H1 (cell line): ENCODE measurements at regions not wholly inside any gene's neighbourhood (a gene's known extent, or its start where the extent isn't known, plus 50 kb on each side); places are given as distances from the start of the nearest gene placed in this dataset.
A peak's percentile ranks its signal among the peaks of the same experiment; 100 is the strongest.

Experiments
- CTCF ChIA-PET: fragments of 300-600 bp; sonication (Branson Sonifier 250); formaldehyde crosslinking; loops from one replicate; lab custom pipeline; 2021; ENCODE audit not compliant: partially characterized antibody; lab: Charles Lee
- POLR2A ChIA-PET: fragments of 300-600 bp; sonication (Branson Sonifier 250); formaldehyde crosslinking; loops from one replicate; lab custom pipeline; 2021; ENCODE audit warnings: inconsistent platforms; ENCODE audit not compliant: partially characterized antibody; lab: Charles Lee
- DNase-seq, 2 experiments: peaks; one replicate each; pipeline versions ENCODE4 v3.0.0 to v3.0.0-alpha.2; 2010 to 2022; ENCODE audit warnings: low spot score in 2 of 2, low read depth in 1 of 2, mixed read lengths in 1 of 2
- FAIRE-seq: peaks from 2 replicates; lab custom pipeline; 2011; peaks lifted over from hg19 to GRCh38; lab: Jason Lieb, UNC
- H2AFZ ChIP-seq: 2 replicates; pipeline ENCODE4 v1.8.1; 2012; ENCODE audit warnings: low read length, inconsistent platforms
- H2AK5ac ChIP-seq: 2 replicates; pipeline ENCODE4 v1.6.1; 2013; ENCODE audit warnings: low read depth, low read length
- H2BK120ac ChIP-seq: replicated peaks from 2 replicates; pipeline ENCODE3; 2013; ENCODE audit warnings: low read depth, low read length, inconsistent platforms
- H2BK12ac ChIP-seq: 2 replicates; pipeline ENCODE4 v1.6.1; 2013; ENCODE audit warnings: low read depth, low read length
- H2BK15ac ChIP-seq: 2 replicates; pipeline ENCODE4 v1.6.1; 2013; ENCODE audit warnings: low read length
- H2BK20ac ChIP-seq: 2 replicates; pipeline ENCODE4 v1.6.1; 2013; ENCODE audit warnings: low read length
- H2BK5ac ChIP-seq: 2 replicates; pipeline ENCODE4 v1.6.1; 2013; ENCODE audit warnings: low read depth, low read length
- H3K14ac ChIP-seq: 2 replicates; pipeline ENCODE4 v1.6.1; 2013; ENCODE audit warnings: inconsistent platforms; ENCODE audit not compliant: insufficient read length
- H3K18ac ChIP-seq: 2 replicates; pipeline ENCODE4 v1.6.1; 2013; ENCODE audit warnings: low read length; ENCODE audit errors: extremely low read depth
- H3K23ac ChIP-seq: 2 replicates; pipeline ENCODE4 v1.6.1; 2013; ENCODE audit warnings: inconsistent platforms; ENCODE audit not compliant: insufficient read length
- H3K23me2 ChIP-seq: 2 replicates; pipeline ENCODE4 v1.6.1; 2013; ENCODE audit warnings: low read depth, low read length
- H3K27ac ChIP-seq: 2 replicates; pipeline ENCODE4 v1.6.1; 2011; ENCODE audit warnings: low read depth, low read length, inconsistent platforms
- H3K27me3 ChIP-seq, 4 experiments: replicated peaks in 1 of 4; 1 replicate in 1 of 4; 2 replicates in 3 of 4; pipeline versions ENCODE4 v1.6.1 to v1.8.1; 2011 to 2013; ENCODE audit warnings: low read length in 3 of 4, mild to moderate bottlenecking in 3 of 4, inconsistent platforms in 2 of 4, mixed read lengths in 2 of 4, moderate library complexity in 1 of 4; ENCODE audit not compliant: control insufficient read depth in 3 of 4, insufficient read depth in 3 of 4; ENCODE audit errors: extremely low read depth in 1 of 4
- H3K36me3 ChIP-seq, 4 experiments: 2 replicates each; pipeline versions ENCODE4 v1.6.1 to v1.8.1; 2011 to 2013; ENCODE audit warnings: mild to moderate bottlenecking in 4 of 4, low read length in 3 of 4, moderate library complexity in 2 of 4, control low read depth in 1 of 4, inconsistent platforms in 1 of 4; ENCODE audit not compliant: insufficient read depth in 4 of 4, control insufficient read depth in 2 of 4
- H3K4ac ChIP-seq: replicated peaks from 2 replicates; pipeline ENCODE3; 2013; ENCODE audit warnings: low read length, low read depth, mixed read lengths, inconsistent platforms; ENCODE audit not compliant: insufficient read length
- H3K4me1 ChIP-seq, 4 experiments: replicated peaks in 1 of 4; 1 replicate in 1 of 4; 2 replicates in 3 of 4; pipeline versions ENCODE4 v1.6.1 to v1.8.1; 2011 to 2013; ENCODE audit warnings: low read length in 3 of 4, inconsistent platforms in 2 of 4, mixed read lengths in 1 of 4; ENCODE audit not compliant: insufficient read depth in 4 of 4, control insufficient read depth in 3 of 4
- H3K4me2 ChIP-seq, 2 experiments: 2 replicates each; pipeline versions ENCODE4 v1.6.1 to v1.8.1; 2011 to 2013; ENCODE audit warnings: low read depth in 2 of 2, low read length in 2 of 2, control low read depth in 1 of 2, inconsistent platforms in 1 of 2, mild to moderate bottlenecking in 1 of 2; ENCODE audit not compliant: insufficient read depth in 1 of 2
- H3K4me3 ChIP-seq, 4 experiments: fragments of 200-600, 300-600 bp in 1 of 4; sonication (generic), shearing (Covaris generic), sonication (Bioruptor Twin) in 1 of 4; 2 replicates each; pipeline versions ENCODE4 v1.5.1 to v1.8.1; 2011 to 2016; ENCODE audit warnings: low read length in 4 of 4, low read depth in 3 of 4, control low read depth in 2 of 4, inconsistent platforms in 2 of 4, mild to moderate bottlenecking in 2 of 4, mixed read lengths in 1 of 4, moderate library complexity in 1 of 4; ENCODE audit not compliant: insufficient read depth in 2 of 4; ENCODE audit errors: extremely low read depth in 1 of 4
- H3K56ac ChIP-seq: replicated peaks from 2 replicates; pipeline ENCODE3; 2013; ENCODE audit warnings: low read depth, mild to moderate bottlenecking, mixed read lengths, low read length, inconsistent platforms; ENCODE audit not compliant: insufficient read length
- H3K79me1 ChIP-seq: 2 replicates; pipeline ENCODE4 v1.6.1; 2013; ENCODE audit warnings: low read depth, low read length, control low read depth
- H3K79me2 ChIP-seq, 2 experiments: 2 replicates each; pipeline versions ENCODE4 v1.6.1 to v1.8.1; 2012 to 2013; ENCODE audit warnings: low read length in 2 of 2, mild to moderate bottlenecking in 2 of 2, inconsistent platforms in 1 of 2; ENCODE audit not compliant: insufficient read depth in 2 of 2, control insufficient read depth in 1 of 2
- H3K9ac ChIP-seq, 4 experiments: replicated peaks in 1 of 4; 1 replicate in 1 of 4; 2 replicates in 3 of 4; pipeline versions ENCODE4 v1.6.1 to v1.8.1; 2011 to 2013; ENCODE audit warnings: low read depth in 3 of 4, low read length in 3 of 4, control low read depth in 2 of 4, mild to moderate bottlenecking in 2 of 4, moderate library complexity in 2 of 4, inconsistent platforms in 1 of 4; ENCODE audit errors: extremely low read depth in 1 of 4
- H3K9me3 ChIP-seq, 2 experiments: 2 replicates each; pipeline versions ENCODE4 v1.6.1 to v1.8.1; 2012 to 2013; ENCODE audit warnings: mild to moderate bottlenecking in 2 of 2, moderate library complexity in 2 of 2, control low read depth in 1 of 2, inconsistent platforms in 1 of 2, low read depth in 1 of 2, low read length in 1 of 2, mixed read lengths in 1 of 2; ENCODE audit not compliant: insufficient read depth in 2 of 2
- H4K20me1 ChIP-seq, 2 experiments: replicated peaks in 1 of 2; 2 replicates each; pipeline versions ENCODE3 to v1.8.1; 2011 to 2013; ENCODE audit warnings: inconsistent platforms in 2 of 2, low read length in 2 of 2, mild to moderate bottlenecking in 1 of 2; ENCODE audit not compliant: insufficient read depth in 2 of 2, control insufficient read depth in 1 of 2
- H4K5ac ChIP-seq: 2 replicates; pipeline ENCODE4 v1.6.1; 2013; ENCODE audit warnings: low read length, low read depth, mixed read lengths, inconsistent platforms; ENCODE audit not compliant: insufficient read length
- H4K8ac ChIP-seq: 2 replicates; pipeline ENCODE4 v1.8.0; 2013; ENCODE audit warnings: mild to moderate bottlenecking, moderate library complexity, low read length, inconsistent platforms; ENCODE audit not compliant: insufficient read depth; ENCODE audit errors: extremely low read depth
- H4K91ac ChIP-seq: replicated peaks from 2 replicates; pipeline ENCODE3; 2013; ENCODE audit warnings: low read length, mixed read lengths, inconsistent platforms; ENCODE audit not compliant: insufficient read length
- BRCA1 ChIP-seq: IDR thresholded peaks from 2 replicates; pipeline ENCODE4 v1.6.1; 2012; ENCODE audit warnings: low read depth, low read length, improper control_type of control experiment
- CREB1 ChIP-seq: IDR thresholded peaks from 2 replicates; pipeline ENCODE4 v1.6.1; 2012; ENCODE audit warnings: inconsistent platforms
- EP300 ChIP-seq, 2 experiments: IDR thresholded peaks; 1 replicate in 1 of 2; 2 replicates in 1 of 2; pipeline ENCODE4 v1.6.1; 2011 to 2012; ENCODE audit warnings: low read depth in 2 of 2, low read length in 2 of 2, mild to moderate bottlenecking in 2 of 2, borderline replicate concordance in 1 of 2, inconsistent platforms in 1 of 2, moderate library complexity in 1 of 2
- EZH2 ChIP-seq: fragments of 200-600 bp; sonication (generic); IDR thresholded peaks from 2 replicates; pipeline ENCODE4 v1.7.1; 2012; ENCODE audit warnings: low read depth, mild to moderate bottlenecking, moderate library complexity, low read length, inconsistent platforms; ENCODE audit not compliant: severe bottlenecking
- GABPA ChIP-seq: IDR thresholded peaks from 2 replicates; pipeline ENCODE4 v1.6.1; 2011; ENCODE audit warnings: mild to moderate bottlenecking, low read length, moderate library complexity, borderline replicate concordance; ENCODE audit not compliant: insufficient read depth
- POLR2A ChIP-seq, 2 experiments: IDR thresholded peaks; 1 replicate in 1 of 2; 2 replicates in 1 of 2; pipeline ENCODE4 v1.6.1; 2011; ENCODE audit warnings: low read depth in 2 of 2, low read length in 2 of 2, mild to moderate bottlenecking in 2 of 2; ENCODE audit errors: control extremely low read depth in 1 of 2
- SIN3A ChIP-seq, 2 experiments: IDR thresholded peaks in 1 of 2; conservative IDR thresholded peaks in 1 of 2; 2 replicates each; pipeline ENCODE4 v1.6.1; 2011 to 2012; ENCODE audit warnings: low read length in 2 of 2, improper control_type of control experiment in 1 of 2, low read depth in 1 of 2, mild to moderate bottlenecking in 1 of 2
- SIRT6 ChIP-seq: IDR thresholded peaks from one replicate; pipeline ENCODE4 v1.7.1; 2012; ENCODE audit warnings: low read length, inconsistent platforms
- SP2 ChIP-seq: IDR thresholded peaks from 2 replicates; pipeline ENCODE4 v1.6.1; 2012; ENCODE audit warnings: mild to moderate bottlenecking, low read length, inconsistent platforms
- SRF ChIP-seq: IDR thresholded peaks from 2 replicates; pipeline ENCODE4 v1.6.1; 2011; ENCODE audit warnings: mild to moderate bottlenecking, low read depth, low read length, moderate library complexity
- ZNF274 ChIP-seq: IDR thresholded peaks from 2 replicates; pipeline ENCODE4 v1.7.0; 2012; ENCODE audit warnings: low read length, borderline replicate concordance; ENCODE audit errors: extremely low read depth
- WGBS, 2 experiments: shearing (Covaris generic) in 1 of 2; methylation state at CpG; one replicate each; pipeline versions ENCODE4 v1.1.6 to v1.1.7; 2013 to 2015; ENCODE audit warnings: low lambda C conversion rate in 2 of 2, mixed read lengths in 2 of 2, inconsistent platforms in 1 of 2, low coverage in 1 of 2, missing lambda C conversion rate in 1 of 2; ENCODE audit not compliant: insufficient replicate concordance in 2 of 2, insufficient coverage in 1 of 2, insufficient read length in 1 of 2; ENCODE audit errors: extremely low coverage in 1 of 2, missing lambda C conversion rate in 1 of 2; 5-methylcytosine and 5-hydroxymethylcytosine counted together
- TF ChIP-seq, protein P1 (sequence below), 3 experiments: IDR thresholded peaks; 1 replicate in 2 of 3; 2 replicates in 1 of 3; pipeline versions ENCODE4 v1.5.1 to v1.6.1; 2011; ENCODE audit warnings: low read length in 3 of 3, mild to moderate bottlenecking in 3 of 3, inconsistent platforms in 2 of 3, low read depth in 1 of 3, moderate library complexity in 1 of 3; ENCODE audit not compliant: insufficient read depth in 1 of 3; ENCODE audit errors: control extremely low read depth in 1 of 3

DNA sequence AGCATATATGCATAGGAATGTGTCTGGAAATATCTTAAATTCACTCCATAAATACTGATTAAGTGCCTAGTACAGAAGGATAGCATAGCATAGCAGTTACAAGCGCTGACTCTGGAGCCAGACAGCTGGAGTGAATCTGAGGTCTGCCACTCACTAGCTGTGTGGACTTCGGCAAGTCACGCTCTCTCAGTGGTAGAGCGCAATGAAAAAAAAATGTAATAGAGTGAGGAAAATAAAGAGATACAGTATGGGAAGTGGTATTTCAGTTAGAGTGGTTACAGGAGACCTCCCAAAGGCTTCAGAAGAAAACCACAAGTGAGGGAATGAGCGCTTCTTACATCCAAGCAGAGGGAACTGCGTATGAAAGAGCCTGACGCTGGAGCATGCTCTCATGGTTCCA, 338.9 kb upstream of the PRMT6 start:
- Histone ChIP-seq H3K23me2 (no peaks in the 10 kb centered on the region), H3K4me1 (no peaks in the 10 kb centered on the region), H3K4me2 (no peak overlapping the region), H3K4ac (no peak overlapping the region), H2BK5ac (no peak overlapping the region), H3K9me3 (no peaks in the 10 kb centered on the region), H4K20me1 (no peaks in the 10 kb centered on the region), H2AK5ac (no peak overlapping the region), H3K56ac (no peak overlapping the region), H3K79me2 (no peaks in the 10 kb centered on the region), H2BK12ac (no peak overlapping the region), H3K4me3 (no peak overlapping the region), H4K5ac (no peak overlapping the region), H2BK20ac (no peak overlapping the region), H3K9ac (no peak overlapping the region), H3K14ac (no peak overlapping the region), H3K36me3 (no peaks in the 10 kb centered on the region), H3K27me3 (no peaks in the 10 kb centered on the region), H4K8ac (no peak overlapping the region; the same call in 1 of the 2 replicates), H2BK120ac (no peak overlapping the region), H3K79me1 (no peaks in the 10 kb centered on the region), H3K18ac (no peak overlapping the region), H2BK15ac (no peak overlapping the region), H4K91ac (no peak overlapping the region), H2AFZ (peak overlapping the region; percentile 20), H3K27ac (no peak overlapping the region), H3K23ac (no peak overlapping the region)
- FAIRE-seq (no peak), DNase-seq (no peak)
- 93% methylated on average over 7 of the region's 7 CpGs; no CpG with 5 or more reads in 1 of the 2 experiments for WGBS, 2 experiments
- ChIA-PET CTCF (interaction anchor here (0.6 to 1.0 kb wide), 2 partner anchors 18 to 32 kb away, joined by 3 read pairs; no protein-coding TSS in a partner anchor), POLR2A (no interaction called here)
- TF ChIP-seq SRF (no peak), EP300 (IDR thresholded peaks at IDR 0.05; ENCODE audit: borderline replicate concordance in 1 of 2, low read depth in 2 of 2, low read length in 2 of 2) (no peak), CREB1 (no peak), SIRT6 (no peak), EZH2 (no peak), SP2 (no peak), BRCA1 (no peak), GABPA (no peak), ZNF274 (no peak), SIN3A (conservative IDR thresholded peaks at IDR 0.05 in 1 of 2, IDR thresholded peaks at IDR 0.05 in 1 of 2; ENCODE audit: low read depth in 1 of 2, low read length in 2 of 2) (no peak), POLR2A (IDR thresholded peaks at IDR 0.05; ENCODE audit: control extremely low read depth in 1 of 2, low read depth in 2 of 2, low read length in 2 of 2) (no peak)
- TF ChIP-seq, protein P1, sequence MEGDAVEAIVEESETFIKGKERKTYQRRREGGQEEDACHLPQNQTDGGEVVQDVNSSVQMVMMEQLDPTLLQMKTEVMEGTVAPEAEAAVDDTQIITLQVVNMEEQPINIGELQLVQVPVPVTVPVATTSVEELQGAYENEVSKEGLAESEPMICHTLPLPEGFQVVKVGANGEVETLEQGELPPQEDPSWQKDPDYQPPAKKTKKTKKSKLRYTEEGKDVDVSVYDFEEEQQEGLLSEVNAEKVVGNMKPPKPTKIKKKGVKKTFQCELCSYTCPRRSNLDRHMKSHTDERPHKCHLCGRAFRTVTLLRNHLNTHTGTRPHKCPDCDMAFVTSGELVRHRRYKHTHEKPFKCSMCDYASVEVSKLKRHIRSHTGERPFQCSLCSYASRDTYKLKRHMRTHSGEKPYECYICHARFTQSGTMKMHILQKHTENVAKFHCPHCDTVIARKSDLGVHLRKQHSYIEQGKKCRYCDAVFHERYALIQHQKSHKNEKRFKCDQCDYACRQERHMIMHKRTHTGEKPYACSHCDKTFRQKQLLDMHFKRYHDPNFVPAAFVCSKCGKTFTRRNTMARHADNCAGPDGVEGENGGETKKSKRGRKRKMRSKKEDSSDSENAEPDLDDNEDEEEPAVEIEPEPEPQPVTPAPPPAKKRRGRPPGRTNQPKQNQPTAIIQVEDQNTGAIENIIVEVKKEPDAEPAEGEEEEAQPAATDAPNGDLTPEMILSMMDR (IDR thresholded peaks at IDR 0.05; ENCODE audit: control extremely low read depth in 1 of 3, insufficient read depth in 1 of 3, low read depth in 1 of 3, low read length in 3 of 3): no peak
